Stimulated activated naive CD8-positive, alpha-beta T cell treated with anti-CD3 and anti-CD28 coated beads, Interleukin-15, amount 100 ng/mL, for 72 hours (primary cell): ENCODE measurements at regions not wholly inside any gene's neighbourhood (a gene's known extent, or its start where the extent isn't known, plus 50 kb on each side); places are given as distances from the start of the nearest gene placed in this dataset.

Experiments used
- ATAC-seq: fragments of 150-1000 bp; cut with Tn5 transposase; 2 replicates; pipeline ENCODE4 v1.10.0; 2021; ENCODE audit warnings: mild to moderate bottlenecking, moderate library complexity
- DNase-seq, 2 donors: peaks; one replicate each; pipeline ENCODE4 v3.0.0; 2021 to 2022
- H3K27ac Mint-ChIP-seq, 2 donors: one replicate each; pipeline ENCODE4 v1.8.0; 2022; ENCODE audit warnings: mild to moderate bottlenecking in 2 of 2, mixed read lengths in 2 of 2, moderate library complexity in 2 of 2
- H3K27me3 Mint-ChIP-seq: one replicate; pipeline ENCODE4 v1.8.0; 2022; ENCODE audit warnings: mixed read lengths
- H3K4me1 Mint-ChIP-seq: one replicate; pipeline ENCODE4 v1.8.0; 2022; ENCODE audit warnings: mild to moderate bottlenecking, mixed read lengths
- H3K4me3 Mint-ChIP-seq, 2 donors: one replicate each; pipeline ENCODE4 v1.8.0; 2022; ENCODE audit warnings: mild to moderate bottlenecking in 2 of 2, mixed read lengths in 2 of 2, moderate library complexity in 1 of 2
- H3K9me3 Mint-ChIP-seq, 2 donors: one replicate each; pipeline ENCODE4 v1.8.0; 2022; ENCODE audit warnings: mixed read lengths in 2 of 2

DNA sequence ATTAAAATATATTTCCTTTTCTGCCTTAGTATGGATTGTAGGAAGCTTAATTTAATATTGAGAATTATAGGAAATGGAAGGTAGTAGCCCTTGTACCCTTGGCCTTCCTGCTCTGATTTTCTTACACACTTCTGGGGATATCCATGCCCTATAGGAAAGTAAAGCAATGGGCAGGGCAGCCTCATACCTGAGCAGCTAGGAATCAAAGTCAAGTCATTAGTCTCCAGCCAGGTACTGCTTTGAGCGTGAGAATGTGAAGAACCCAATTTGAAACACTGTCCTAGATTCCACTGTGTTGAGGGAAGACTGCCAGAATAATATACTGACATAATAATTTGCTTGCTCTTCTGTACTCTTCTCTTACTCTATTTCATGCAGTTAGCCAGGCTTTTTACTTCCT is 51.0 kb upstream of the L3MBTL3 start:
- DNase-seq, result no peak
- no peak for ATAC-seq
- no peaks in the 10 kb centered on the region for H3K4me1 Mint-ChIP-seq

DNA sequence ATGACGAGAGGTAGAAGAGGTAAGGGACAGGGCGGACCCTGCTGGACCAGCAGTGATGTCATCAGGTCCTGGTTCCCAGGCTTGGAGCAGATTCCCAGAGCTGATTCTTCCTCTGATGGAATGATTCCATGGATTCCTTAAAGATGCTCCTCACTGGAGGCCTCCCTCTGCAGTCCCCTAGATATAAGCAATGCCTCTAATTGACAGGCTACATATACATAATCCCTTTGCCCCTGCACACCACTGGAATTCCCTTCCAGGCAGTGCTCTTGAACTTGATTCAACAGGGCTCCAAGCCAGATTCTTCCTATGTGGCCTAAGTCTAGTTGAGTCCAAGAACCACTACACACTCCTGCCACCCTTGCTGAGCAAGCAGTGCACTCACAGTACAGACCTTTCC is 52.3 kb upstream of the L3MBTL3 start:
- Mint-ChIP-seq H3K27ac (no peak overlapping the region), H3K4me3 (no peak overlapping the region), H3K27me3 (peaks cover 26% of the 10 kb centered on the region), H3K9me3 (peaks cover 4 to 6% of the 10 kb centered on the region in 2 donors), H3K4me1 (no peaks in the 10 kb centered on the region)
- ATAC-seq, result no peak
- no peak for DNase-seq

More for the DNA sequence above, 51.0 kb upstream of the L3MBTL3 start:
- Mint-ChIP-seq H3K9me3 (peaks cover 4 to 6% of the 10 kb centered on the region in 2 donors), H3K27me3 (peaks cover 28% of the 10 kb centered on the region), H3K27ac (no peak overlapping the region), H3K4me3 (no peak overlapping the region)

DNA sequence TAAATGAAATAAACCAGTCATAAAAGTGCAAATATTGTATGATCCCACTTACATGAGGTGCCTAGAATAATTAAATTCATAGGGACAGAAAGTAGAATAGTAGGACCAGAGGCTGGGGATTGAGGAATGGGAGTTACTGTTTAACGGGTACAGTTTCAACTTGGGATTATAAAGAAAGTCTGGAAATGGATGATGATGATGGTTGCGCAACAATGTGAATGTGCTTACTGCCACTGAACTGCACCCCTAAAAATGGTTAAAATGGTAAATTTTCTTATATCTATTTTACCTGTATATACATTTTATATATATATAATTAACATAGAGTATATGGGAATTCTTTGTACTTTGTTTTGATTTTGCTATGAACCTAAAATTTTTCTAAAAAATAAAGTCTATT is 53.3 kb upstream of the L3MBTL3 start:
- Mint-ChIP-seq H3K4me1 (no peaks in the 10 kb centered on the region), H3K27me3 (peaks cover 16% of the 10 kb centered on the region), H3K4me3 (no peak overlapping the region), H3K9me3 (peaks cover 4 to 6% of the 10 kb centered on the region in 2 donors), H3K27ac (no peak overlapping the region)
- no peak for DNase-seq
- ATAC-seq, result no peak

DNA sequence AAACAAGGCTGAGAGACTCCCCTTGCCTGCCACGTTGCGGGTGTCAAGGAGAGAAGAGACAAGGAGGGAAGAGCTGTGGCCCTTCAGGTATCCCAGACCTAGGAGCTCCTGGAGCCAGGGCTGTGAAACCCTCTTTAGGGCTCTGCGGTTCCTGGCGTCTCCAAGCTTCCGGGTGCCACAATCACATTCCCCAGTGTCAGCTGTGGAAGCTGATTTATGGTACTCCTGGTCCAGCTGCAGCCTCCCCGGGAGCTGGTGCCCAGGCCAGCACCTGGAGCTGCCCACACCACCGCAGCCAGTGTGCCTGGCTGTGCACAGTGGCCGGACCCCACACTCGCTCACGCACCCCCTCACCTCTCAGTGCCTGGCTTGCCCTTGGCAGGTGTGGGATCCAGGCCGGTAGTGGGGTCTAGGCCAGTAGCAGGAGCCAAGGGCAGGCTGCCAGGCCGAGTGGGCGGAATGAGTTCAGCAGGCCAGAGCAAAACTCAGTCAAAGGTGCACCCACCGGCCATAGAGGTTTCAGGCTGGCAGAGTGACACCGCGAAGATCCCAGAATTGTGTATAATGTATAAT is 58.9 kb upstream of the L3MBTL3 start:
- peaks cover 4 to 6% of the 10 kb centered on the region in 2 donors for H3K9me3 Mint-ChIP-seq
- DNase-seq (no peak), ATAC-seq (no peak)
- H3K4me3 Mint-ChIP-seq, result no peak overlapping the region
- H3K4me1 Mint-ChIP-seq, result no peaks in the 10 kb centered on the region
- H3K27ac Mint-ChIP-seq, result no peak overlapping the region
- H3K27me3 Mint-ChIP-seq, result peaks cover 12% of the 10 kb centered on the region

DNA sequence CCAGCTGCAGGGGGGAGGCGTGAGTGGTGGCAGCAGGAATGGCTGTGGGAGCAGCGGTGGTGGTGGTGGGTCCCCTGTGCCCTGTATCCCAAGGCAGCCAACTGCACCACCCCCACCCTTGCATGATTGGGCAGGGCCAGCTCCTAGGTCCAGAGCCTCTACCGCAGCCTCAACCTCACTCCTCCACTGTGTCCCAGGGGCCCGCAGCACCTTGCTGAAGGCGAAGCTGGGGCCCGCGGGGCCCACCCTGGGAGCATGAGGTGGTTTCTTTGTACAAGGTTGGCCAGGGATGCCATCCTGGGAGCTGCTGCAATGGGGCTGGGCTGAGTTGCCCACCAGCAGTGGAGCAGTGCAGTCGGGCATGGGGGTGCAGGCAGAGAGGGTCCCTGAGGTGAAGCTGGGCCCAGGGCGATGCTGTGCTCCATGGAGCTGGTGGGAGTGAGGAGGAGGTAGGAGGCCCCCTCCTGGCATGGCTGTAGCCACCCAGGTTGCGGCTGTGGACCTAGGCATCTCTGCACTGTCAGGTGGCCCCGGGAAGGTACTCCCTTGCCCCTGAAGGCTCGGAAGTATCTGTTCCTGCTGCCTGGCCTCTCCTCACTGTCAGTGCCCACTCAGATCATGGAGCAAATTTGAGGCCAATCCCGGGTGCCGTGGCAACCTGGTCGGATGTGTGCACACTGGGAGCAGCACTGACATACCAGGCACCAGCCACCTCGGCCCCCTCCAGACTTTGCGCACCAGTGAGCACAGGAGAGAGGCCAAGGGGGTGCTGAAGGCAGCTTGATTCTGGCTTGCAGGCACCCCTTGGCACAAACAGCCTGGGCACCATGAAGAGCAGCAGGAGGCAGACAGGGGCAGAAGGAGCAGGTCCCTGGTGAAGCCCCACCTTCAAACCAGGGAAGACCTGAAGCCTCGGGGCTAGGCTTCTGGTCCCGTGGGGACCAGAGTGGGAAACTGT is 60.2 kb upstream of the L3MBTL3 start:
- Mint-ChIP-seq H3K27ac (no peak overlapping the region), H3K27me3 (no peaks in the 10 kb centered on the region), H3K4me3 (no peak overlapping the region), H3K4me1 (no peaks in the 10 kb centered on the region), H3K9me3 (no peaks in the 10 kb centered on the region)
- ATAC-seq, result peak; percentile 33
- no peak for DNase-seq

DNA sequence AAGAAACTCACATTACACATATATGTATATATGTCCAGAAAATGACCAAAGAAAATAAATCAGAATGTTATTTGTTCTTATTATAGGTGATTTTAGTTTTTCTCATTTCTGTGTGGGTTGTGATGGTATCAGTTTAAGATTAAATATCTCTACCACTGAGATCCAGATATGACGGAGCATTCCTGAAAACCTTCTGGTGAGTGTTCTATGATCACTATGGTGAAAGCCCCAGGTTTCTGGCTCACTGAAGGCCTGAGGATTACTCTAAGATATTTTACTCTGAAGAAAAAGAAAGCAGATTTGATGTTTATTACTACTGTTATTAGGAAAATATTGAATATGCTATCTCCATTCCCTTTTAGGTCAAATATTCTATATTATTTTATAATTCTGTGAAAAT is 62.8 kb upstream of the L3MBTL3 start:
- ATAC-seq (no peak), DNase-seq (no peak)
- H3K4me3 Mint-ChIP-seq, result no peak overlapping the region
- H3K4me1 Mint-ChIP-seq, result no peaks in the 10 kb centered on the region
- no peak overlapping the region for H3K27ac Mint-ChIP-seq
- peaks cover 7% of the 10 kb centered on the region for H3K27me3 Mint-ChIP-seq
- H3K9me3 Mint-ChIP-seq, result no peaks in the 10 kb centered on the region

DNA sequence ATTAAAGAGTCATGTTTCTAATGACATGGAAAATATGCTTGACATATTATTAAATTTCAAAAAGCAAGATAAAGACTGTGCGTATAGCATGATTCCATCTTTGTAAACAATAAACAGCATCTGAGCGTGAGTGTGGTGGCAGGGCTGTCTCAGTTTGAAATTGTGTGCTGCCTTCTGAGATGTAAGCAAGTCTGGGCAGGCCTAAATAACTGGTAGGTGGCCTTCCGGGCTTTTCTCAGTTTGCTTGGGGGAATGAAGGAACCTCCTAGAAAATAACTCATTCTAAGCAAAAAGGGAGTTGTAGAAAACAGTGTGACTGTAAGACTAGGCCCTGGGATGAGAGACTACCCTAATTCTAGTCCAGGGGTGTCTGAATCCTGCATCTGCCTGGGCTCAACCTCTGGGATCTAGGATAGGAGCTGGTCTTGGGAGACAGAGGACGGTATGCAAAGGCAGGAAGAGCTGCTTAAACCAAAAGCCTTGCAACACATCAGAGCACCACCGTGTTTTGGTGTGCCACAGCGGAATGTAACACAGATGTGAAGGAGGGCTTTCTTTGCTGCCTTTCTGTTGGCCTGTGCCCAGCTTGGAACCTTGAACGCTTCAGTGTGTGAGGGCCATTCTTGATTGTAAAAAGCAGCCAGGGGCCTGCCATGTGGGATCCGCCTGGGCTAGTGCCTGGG is 63.5 kb upstream of the L3MBTL3 start:
- ATAC-seq, result no peak
- H3K9me3 Mint-ChIP-seq, result no peaks in the 10 kb centered on the region

DNA sequence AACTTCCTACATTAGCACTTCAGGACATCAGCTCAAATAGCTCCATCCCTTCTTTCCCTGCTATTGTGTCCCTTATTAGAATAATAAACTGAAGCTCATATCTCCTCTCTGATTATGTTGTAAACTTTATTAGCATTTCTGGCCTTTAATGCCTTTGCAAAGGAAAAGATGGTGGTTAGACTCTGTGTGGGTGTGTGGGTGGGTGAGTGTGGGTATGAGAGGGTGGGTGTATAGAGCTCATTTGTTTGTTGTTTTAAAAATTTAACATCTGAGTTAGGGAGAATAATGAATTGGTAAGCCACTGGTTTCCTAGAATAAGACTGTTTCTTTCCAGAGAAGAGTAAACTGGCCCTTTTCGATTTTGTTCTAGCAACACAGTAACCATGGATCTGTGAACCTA is 70.6 kb upstream of the L3MBTL3 start:
- no peaks in the 10 kb centered on the region for H3K9me3 Mint-ChIP-seq
- ATAC-seq (no peak), DNase-seq (no peak)
- H3K27me3 Mint-ChIP-seq, result peaks cover 18% of the 10 kb centered on the region
- H3K4me3 Mint-ChIP-seq, result no peak overlapping the region
- no peaks in the 10 kb centered on the region for H3K4me1 Mint-ChIP-seq
- H3K27ac Mint-ChIP-seq, result no peak overlapping the region

More for the DNA sequence above, 63.5 kb upstream of the L3MBTL3 start:
- H3K27ac Mint-ChIP-seq, result peak overlapping the region in 1 of 2 donors; percentile 85
- no peak for DNase-seq
- H3K27me3 Mint-ChIP-seq, result peaks cover 7% of the 10 kb centered on the region
- no peak overlapping the region for H3K4me3 Mint-ChIP-seq
- H3K4me1 Mint-ChIP-seq, result no peaks in the 10 kb centered on the region

DNA sequence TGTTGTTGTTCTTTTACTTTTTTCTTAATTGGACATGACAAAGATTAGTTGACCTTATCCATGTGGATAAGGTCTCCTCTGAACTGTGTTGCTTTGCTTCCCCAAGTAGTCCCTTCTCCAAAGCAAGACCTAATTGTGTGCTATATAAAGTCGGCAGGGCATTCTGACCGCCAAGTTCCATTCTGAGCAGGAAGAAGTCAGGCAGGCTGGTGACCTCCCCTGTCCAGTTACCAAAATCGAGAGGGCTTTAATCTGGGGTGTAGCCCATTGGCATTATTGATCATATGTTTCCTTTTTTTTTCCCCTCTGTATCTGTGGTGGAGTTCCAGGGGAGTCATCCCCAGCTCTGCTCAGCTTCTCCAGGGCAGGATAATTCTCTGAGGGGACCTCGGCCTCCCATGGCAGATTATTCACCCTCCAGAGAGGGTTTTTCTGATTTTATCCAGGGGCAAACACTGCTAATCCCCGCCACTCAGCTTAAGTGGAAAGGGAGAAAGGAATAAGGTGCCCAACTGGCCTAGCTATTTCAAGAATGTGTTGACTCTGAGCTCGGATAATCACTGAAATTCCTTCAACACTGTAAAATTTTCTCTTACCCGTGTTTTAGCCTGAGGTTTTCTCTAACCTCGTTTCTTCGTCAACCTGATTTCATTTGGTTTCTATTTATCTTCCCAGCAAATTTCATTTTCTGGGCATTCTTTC is 71.8 kb upstream of the L3MBTL3 start:
- ATAC-seq, result no peak
- Mint-ChIP-seq H3K27ac (no peak overlapping the region), H3K9me3 (no peaks in the 10 kb centered on the region)

DNA sequence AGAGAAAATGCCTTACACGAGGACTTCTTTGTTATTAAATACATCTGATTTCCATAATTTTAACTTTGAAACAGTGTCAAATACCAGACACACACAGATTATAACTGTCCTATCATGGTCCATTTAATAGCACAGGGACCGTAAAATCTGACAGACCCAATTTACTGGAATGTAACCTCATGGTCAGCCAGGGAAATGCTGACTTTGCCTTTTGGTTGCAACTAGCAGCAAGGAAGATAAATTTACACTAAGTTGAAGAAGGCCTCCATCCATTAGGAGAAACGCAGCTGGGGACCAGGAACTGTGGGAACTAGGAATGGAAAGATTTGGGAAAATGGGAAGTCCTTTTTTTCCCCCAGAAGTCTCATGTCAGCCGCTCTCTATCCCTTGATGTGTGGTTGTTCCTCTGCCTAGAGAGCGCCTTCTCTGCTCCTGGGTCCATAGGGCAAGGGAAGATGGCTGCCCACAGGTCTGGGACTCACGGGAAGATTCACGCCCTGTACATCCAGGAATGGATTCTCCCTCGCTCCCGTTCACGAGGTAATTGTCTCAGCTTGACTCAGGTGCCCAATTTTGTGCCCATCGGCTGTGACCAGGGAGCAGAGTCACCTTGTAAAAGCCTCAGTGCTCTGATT is 74.6 kb upstream of the L3MBTL3 start:
- Mint-ChIP-seq H3K4me1 (no peaks in the 10 kb centered on the region), H3K27me3 (peaks cover 26% of the 10 kb centered on the region), H3K27ac (no peak overlapping the region), H3K9me3 (no peaks in the 10 kb centered on the region), H3K4me3 (no peak overlapping the region)
- no peak for DNase-seq
- ATAC-seq, result no peak

More for the DNA sequence above, 71.8 kb upstream of the L3MBTL3 start:
- H3K4me3 Mint-ChIP-seq, result no peak overlapping the region
- H3K4me1 Mint-ChIP-seq, result no peaks in the 10 kb centered on the region
- H3K27me3 Mint-ChIP-seq, result peaks cover 11% of the 10 kb centered on the region
- no peak for DNase-seq

DNA sequence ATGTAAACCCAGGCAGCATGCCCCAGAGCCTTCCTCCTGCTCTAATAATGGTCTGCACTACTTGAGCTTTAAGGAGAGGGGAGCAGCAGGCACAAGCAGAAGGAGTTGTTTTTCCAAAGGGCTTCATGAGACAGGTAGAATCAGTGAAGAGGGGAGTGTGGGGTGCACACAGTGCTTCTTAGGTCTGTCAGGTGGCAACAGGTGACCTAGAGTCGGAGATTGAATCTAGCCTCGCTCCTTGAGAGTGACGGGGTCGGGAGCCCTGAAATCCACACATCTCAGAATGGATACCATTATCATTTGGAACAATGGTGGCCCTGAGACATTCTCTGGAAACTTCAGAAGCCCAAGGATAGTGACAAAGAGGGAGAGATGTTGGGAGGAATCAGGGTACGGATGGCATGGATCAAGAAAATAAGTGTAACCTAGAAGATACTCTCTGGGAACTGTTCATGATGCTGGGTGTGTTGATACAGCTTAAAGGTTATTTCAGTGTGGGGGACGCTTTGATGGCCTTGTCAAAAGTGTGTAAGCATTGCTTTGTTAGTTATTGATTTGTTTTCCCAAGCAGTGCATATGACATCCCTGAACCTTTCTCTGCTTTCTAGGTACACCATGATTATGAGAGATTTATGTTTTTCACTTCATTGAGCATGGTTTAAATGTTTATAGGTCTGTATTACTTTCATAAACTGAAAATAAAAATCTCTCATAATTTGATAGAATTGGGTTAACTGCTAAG is 77.8 kb upstream of the L3MBTL3 start:
- Mint-ChIP-seq H3K4me3 (no peak overlapping the region), H3K27me3 (peaks cover 31% of the 10 kb centered on the region), H3K27ac (no peak overlapping the region), H3K9me3 (no peaks in the 10 kb centered on the region), H3K4me1 (no peaks in the 10 kb centered on the region)
- ATAC-seq, result peak; percentile 26
- no peak for DNase-seq

DNA sequence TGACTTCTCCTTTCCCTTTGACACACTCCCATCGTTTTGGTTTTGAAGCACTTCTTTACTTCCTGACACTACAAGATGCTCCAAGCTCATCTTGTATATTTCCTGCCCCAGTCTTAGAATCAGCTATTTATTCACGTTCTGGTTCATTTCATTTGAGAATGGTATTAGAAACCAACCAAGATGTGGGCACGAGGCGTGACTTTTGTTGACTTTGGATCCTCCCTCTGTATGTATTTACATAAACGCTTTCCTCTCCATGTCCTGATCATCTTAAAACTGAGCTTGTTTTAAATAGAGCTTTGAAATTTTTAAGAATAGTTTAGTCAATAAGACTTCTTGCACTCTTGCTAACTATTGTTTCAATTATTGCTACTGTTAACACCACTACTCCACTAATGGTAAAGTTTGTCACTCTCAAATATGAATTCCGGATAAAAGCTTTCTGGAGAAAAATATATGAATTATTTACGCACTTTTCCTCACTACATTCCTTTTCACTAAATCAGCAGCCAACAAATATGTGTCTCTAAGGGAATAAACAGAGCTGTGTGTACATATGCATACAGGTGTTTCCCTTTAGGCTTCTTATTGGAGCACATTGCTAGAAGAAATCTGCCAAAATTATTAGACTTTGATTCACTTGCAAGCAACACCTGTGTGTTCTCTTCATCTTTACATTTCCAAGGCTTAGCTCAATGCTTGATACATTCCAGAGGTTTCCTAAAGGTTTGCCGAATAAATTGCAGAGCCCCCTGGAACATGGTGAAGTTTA is 77.3 kb upstream of the TMEM244 start:
- no peaks in the 10 kb centered on the region for H3K4me1 Mint-ChIP-seq
- DNase-seq (no peak), ATAC-seq (no peak)
- peak overlapping the region in 1 of 2 donors; percentile 50 for H3K27ac Mint-ChIP-seq
- H3K4me3 Mint-ChIP-seq, result no peak overlapping the region
- H3K9me3 Mint-ChIP-seq, result no peaks in the 10 kb centered on the region
- H3K27me3 Mint-ChIP-seq, result peaks cover 31% of the 10 kb centered on the region

DNA sequence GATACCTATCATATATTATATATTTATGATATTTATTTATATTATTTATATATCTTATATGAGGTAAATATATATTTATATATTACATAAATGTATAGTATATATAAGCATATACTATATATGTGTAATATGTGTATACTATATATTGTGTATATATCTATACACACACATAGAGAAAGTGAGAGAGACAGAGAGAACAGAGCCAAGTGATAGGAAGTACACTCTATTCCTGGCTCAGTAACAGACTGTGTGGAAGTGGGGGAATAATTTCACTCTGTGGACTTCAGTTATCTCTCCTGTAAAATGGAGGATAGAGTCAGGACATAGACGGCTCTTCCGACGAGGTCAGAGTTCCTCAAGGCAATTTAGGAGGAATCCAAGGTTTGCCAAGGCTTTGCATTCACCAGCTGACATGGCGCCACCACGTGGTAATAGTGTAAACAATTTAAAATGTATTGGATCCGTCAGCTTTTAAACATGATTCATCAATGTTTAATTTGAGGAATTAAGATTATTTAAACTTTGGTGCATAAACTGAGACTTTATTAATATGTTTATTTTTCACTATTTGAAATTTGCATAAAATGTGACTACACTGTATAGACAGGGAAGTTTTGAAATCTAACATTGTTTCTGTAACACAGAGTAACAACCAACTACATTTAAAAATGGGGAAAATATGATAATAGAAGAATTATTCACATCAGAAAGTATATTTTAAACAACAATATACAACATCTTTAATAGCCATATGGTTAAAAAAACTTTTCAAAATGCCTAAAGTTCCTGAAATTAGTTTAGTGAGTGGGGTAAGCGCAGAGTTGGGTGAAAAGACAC is 75.4 kb upstream of the TMEM244 start:
- no peak overlapping the region for H3K27ac Mint-ChIP-seq
- H3K27me3 Mint-ChIP-seq, result peaks cover 31% of the 10 kb centered on the region
- peak in 1 of 2 donors; percentile 8 for DNase-seq
- no peaks in the 10 kb centered on the region for H3K4me1 Mint-ChIP-seq
- H3K9me3 Mint-ChIP-seq, result no peaks in the 10 kb centered on the region
- no peak for ATAC-seq
- peak overlapping the region in 1 of 2 donors; percentile 21 for H3K4me3 Mint-ChIP-seq
